ENCODE measurements at regions not wholly inside any gene's neighbourhood (a gene's known extent, or its start where the extent isn't known, plus 50 kb on each side); places are given as distances from the start of the nearest gene placed in this dataset.

GRCh38 chr15:39330061-39330460 lies 250.8 kb upstream of the THBS1 start:
- no peak for DNase-seq

GRCh38 chr15:39331584-39331983 lies 249.3 kb upstream of the THBS1 start:
- no peak for DNase-seq

GRCh38 chr15:39332846-39333245 lies 248.0 kb upstream of the THBS1 start:
- no peak for DNase-seq

- DNase-seq: no peak
Measured at GRCh38 chr15:39333393-39333792, 247.5 kb upstream of the THBS1 start.

GRCh38 chr15:39333896-39334295 lies 247.0 kb upstream of the THBS1 start:
- no peak for DNase-seq

- no peak for DNase-seq
Measured at GRCh38 chr15:39336926-39337325, 244.0 kb upstream of the THBS1 start.

GRCh38 chr15:39338251-39338650 lies 242.6 kb upstream of the THBS1 start:
- DNase-seq: no peak

GRCh38 chr15:39340903-39341645 lies 239.8 kb upstream of the THBS1 start:
- DNase-seq: no peak

- no peak for DNase-seq
Measured at GRCh38 chr15:39344662-39345141, 236.2 kb upstream of the THBS1 start.

GRCh38 chr15:39345176-39345575 lies 235.7 kb upstream of the THBS1 start:
- DNase-seq: no peak

- DNase-seq: no peak
Measured at GRCh38 chr15:39347453-39347852, 233.4 kb upstream of the THBS1 start.

- no peak for DNase-seq
Measured at GRCh38 chr15:39350785-39351184, 230.1 kb upstream of the THBS1 start.

- no peak for DNase-seq
Measured at GRCh38 chr15:39354189-39354588, 226.7 kb upstream of the THBS1 start.

GRCh38 chr15:39357480-39358268 lies 223.2 kb upstream of the THBS1 start:
- no peak for DNase-seq

- DNase-seq: no peak
Measured at GRCh38 chr15:39358441-39359041, 222.3 kb upstream of the THBS1 start.

GRCh38 chr15:39359771-39360170 lies 221.1 kb upstream of the THBS1 start:
- no peak for DNase-seq

GRCh38 chr15:39360452-39360851 lies 220.4 kb upstream of the THBS1 start:
- no peak for DNase-seq

GRCh38 chr15:39361497-39361896 lies 219.4 kb upstream of the THBS1 start:
- no peak for DNase-seq

GRCh38 chr15:39362821-39363561 lies 217.9 kb upstream of the THBS1 start:
- DNase-seq: no peak

GRCh38 chr15:39363761-39364586 lies 216.9 kb upstream of the THBS1 start:
- no peak for DNase-seq

- DNase-seq: no peak
Measured at GRCh38 chr15:39364721-39365120, 216.2 kb upstream of the THBS1 start.

GRCh38 chr15:39365161-39365560 lies 215.7 kb upstream of the THBS1 start:
- no peak for DNase-seq

Data from NK-92 treated with Interleukin-12 subunit alpha and Interleukin-12 subunit beta, amount 100 ng/mL, for 24 hours (cell line).